Amniotic epithelial cell (primary cell): ENCODE measurements at regions not wholly inside any gene's neighbourhood (a gene's known extent, or its start where the extent isn't known, plus 50 kb on each side); places are given as distances from the start of the nearest gene placed in this dataset.

Source experiments
- DNase-seq: peaks from one replicate; pipeline ENCODE4 v3.0.0-alpha.2; 2010; ENCODE audit warnings: low read depth

DNA sequence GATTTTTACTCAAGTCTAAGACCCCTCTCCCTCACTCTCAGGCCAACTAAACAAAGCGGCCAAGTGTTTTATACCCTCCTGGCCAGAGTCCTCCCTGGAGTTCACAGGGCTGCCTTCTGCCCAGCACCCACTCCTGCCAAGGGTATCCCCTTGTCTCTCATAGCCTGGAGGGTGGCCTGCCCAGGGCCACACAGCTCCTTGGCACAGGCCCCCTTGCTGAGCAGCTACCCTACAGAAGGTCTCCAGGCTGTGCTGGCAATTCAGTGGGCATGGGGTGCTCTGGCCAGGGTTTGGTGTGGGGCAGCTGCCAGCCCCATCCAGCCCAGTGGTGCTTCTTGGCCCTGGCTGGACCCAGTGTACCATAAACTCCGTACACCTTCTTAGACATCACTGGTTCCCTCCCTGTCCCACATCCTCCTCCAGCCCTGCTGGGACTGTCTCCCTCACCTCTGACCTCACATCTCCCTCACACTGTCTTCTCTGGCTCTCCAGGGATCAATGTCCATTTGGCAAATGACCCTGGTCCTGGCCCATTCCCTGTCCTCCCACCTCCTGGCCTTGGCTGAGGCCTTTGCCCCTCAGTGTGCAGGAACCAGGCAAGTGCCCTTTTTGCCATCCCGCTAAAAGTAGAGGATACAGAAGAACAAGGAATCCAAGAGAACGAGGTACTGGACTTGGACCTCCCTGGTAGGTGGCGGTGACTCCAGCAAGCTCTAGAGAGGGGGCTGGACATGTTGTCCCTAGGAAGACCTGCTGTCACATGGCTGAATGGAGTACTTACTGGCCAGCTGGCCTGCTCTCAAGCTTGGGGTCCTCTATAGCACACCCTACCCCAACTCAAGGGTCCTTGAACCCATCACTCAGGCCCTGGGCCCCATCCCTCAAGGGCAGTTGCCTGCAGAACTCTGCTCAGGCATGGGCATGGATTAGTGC is 50.0 kb upstream of the TRPM1 start:
- no peak for DNase-seq

DNA sequence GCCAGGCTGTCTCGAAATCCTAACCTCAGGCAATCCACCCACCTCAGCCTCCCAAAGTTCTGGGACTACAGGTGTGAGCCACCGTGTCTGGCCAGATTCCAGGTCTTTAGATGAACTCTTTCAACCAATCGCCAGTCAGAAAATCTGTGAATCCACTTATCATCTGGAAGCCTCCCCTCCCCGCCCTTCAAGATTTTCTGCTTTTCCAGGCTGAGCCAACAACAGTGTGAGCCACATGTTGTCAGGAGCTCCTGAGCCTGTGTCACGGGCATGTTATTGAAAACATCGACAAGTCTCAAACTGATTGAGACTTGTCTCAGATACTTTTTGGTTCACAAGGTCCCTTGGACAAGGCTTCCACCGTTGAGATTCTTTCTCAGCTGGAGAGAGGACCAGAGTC is 52.0 kb upstream of the TRPM1 start:
- no peak for DNase-seq

- no peak for DNase-seq
These were observed 53.6 kb upstream of the TRPM1 start for GRCh38 chr15:31155151-31155550.

DNA sequence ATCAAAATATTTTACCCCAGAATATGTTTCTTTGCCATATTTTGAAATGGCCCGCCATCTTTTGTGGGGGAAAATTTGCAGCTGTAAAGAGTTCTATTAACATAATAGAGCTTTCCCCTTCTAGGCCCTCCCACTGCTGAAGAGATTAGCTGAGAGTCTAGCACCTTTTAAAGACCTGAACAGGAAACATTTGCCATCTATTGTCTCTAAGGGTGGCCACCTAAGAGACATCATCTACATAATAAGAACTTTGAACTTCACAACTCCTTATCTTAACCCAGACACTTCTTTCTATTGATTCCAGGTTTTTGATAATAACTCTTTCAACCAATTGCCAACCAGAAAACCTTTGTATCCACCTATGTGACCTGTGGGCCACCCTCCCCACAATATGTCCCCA is 54.7 kb upstream of the TRPM1 start:
- no peak for DNase-seq

DNA sequence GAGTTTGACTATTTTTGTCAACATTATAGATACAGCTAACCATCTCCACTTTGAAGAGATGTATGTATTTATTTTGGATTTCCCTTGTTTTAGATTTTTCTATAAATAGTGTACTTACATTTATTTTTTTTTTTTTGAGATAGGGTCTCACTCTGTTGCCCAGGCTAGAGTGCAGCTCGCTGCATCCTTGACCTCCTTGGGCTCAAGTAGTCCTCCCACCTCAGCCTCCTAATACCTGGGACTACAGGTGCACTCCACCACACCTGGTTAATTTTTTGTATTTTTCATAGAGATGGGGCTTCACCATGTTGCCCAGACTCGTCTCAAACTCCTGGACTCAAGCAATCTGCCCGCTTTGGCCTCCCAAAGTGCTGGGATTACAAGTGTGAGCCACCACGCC is 55.3 kb upstream of the TRPM1 start:
- no peak for DNase-seq

DNA sequence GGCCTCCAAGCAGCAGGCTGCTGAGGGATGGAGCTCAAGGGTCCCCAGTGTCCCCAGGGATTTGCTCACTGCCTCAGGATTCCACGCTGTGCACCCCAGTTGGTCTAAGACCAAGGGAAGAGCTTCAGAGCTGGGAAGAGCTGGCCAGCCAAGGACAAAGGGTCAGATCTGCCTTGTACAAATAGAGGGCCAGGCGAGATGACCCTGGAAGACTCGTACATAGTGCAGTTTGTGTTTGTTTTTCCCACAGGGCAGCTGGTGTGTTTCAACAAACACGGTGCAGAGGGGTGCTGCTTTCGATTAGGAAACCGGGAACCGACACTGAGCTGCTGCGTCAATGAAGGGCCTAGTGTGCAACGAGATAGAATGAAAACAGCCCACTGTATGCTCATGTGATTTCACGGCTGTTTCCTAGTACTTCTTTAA is 56.1 kb upstream of the TRPM1 start:
- DNase-seq: no peak

- DNase-seq: no peak
These were observed 57.5 kb upstream of the TRPM1 start for GRCh38 chr15:31158858-31159569.

DNA sequence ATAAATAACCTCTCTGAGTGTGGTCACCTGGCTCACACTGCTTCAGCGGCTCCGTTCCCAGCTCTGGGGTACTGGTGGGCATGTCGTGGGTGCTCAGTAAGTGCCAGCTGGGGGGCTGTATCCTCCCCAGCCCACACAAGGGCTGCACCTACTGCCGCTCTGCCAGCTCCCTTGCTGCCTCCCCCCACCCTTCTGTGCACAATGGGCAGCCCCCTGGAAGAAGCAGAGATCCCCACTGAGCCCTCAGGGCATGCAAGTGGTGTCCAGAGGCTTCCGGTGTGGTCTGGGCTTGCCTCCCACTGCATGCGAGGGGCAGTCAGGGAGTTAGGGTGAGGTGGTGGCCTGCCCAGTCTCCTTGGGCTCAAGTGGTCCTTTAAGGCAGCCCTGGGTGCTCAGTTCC is 58.3 kb upstream of the TRPM1 start:
- DNase-seq: no peak

DNA sequence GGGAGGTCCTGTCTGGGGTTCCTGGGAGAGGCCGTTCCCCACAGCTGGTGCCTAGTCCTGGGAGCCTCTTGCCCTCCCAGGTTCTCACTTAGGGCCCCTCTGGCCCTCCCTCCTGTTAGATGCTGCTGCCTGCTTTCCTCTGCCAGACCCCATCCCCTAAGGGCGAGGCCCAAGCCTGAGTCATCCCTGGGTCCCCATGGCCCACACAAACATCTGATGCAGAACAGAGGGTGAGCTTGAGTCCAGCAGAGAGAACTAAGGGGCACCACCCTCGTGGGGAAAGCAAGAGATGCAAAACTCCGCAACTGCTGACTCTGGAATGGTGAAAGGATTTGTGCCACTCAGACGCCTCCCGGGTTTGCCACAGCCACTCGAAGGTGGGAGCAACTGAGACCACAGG is 58.8 kb upstream of the TRPM1 start:
- no peak for DNase-seq

GRCh38 chr15:31160740-31161495 is 59.4 kb upstream of the TRPM1 start:
- no peak for DNase-seq

DNA sequence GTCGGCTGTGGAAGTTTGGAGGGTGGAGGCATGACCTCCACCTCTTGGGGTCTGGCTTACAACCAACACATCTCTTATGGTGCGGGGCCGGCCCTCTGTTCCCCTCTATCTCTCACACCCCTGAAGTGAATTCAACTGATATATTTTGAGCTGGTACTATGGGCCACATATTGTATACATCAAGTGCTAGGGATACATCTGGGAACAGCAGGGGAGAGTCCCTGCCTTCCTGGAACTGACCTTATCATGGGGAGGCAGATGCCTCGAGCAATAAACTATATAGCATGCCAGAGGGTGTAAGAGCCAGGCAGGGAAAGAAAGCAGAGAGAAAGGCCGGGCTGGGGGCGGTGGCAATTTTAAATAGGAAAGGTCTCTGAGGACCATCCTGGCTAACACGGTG is 60.4 kb upstream of the TRPM1 start:
- no peak for DNase-seq

DNA sequence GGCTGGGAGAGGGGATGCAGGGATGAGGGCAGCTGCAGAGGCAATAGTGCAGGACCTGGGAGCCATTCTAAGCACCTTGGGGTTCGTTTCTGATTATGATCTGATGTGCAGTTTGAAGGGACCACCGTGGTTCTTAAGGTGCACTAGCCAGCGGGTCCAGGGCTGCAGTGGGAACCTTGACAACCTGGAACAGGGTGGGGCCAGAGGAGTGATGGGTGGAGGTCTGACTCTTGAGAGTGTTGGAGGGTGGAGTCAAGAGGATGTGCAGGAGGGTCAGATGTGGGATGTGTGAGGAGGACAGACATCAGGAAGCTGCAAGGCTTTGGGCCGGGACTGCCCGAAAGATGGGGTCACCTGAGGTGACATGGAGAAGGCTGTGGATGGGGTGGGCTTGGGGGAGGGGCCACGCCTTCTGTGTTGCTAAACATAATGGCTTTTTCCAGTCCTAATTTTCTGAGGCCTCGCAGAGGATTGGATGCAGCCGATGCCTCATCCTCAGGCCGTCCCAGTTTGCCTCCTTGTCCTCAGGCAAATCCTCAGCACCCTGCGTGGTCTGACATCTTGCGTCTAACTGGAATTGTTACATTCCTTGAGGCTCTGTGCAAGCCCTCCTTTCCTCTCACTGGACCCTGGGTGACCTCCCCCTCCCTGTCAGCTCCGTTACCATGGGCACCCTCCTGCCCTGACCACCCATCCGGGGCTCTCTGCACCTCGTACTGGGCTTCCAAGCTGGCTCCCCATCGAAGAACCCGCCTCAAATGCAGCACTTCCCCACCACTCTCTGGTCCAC is 61.4 kb upstream of the TRPM1 start:
- no peak for DNase-seq

DNA sequence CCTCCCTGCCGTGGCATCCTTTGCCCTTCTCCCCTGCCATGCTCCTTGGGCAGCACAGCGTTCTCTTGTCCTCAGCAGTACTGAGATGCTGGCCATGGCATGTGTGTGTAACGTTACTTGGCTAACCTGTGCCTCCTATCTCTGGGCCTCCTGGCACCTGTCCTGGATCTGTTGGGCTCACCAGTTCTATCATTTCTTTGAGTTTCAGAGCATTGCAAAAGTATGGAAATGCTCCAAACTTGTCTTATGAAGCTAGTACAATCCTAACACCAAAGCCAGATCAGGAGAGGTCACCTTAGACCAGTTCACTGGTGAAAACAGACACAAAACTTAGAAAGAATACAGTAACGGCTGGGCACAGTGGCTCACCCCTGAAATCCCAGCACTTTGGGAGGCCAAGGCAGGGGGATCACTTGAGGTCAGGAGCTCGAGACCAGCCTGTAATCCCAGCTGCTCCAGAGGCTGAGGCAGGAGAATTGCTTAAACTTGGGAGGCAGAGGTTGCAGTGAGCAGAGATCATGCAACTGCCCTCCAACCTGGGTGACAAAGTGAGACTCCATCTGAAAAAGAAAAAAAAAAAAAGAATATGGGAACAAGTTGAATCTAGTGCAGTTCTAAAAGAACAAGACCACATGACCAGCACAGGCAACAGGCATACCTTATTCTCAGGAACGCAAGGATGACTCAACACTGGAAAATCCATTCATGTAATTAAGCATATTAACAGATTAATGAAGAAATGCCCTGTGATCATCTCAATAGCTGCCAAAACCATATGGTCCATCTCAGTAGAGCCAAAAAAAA is 62.4 kb upstream of the TRPM1 start:
- DNase-seq: peak; percentile 43

GRCh38 chr15:31164573-31164912 is 63.0 kb upstream of the TRPM1 start:
- DNase-seq: no peak

GRCh38 chr15:31169558-31169957 is 68.0 kb upstream of the TRPM1 start:
- no peak for DNase-seq

- DNase-seq: no peak
These were observed 70.2 kb upstream of the TRPM1 start for GRCh38 chr15:31171731-31172130.

DNA sequence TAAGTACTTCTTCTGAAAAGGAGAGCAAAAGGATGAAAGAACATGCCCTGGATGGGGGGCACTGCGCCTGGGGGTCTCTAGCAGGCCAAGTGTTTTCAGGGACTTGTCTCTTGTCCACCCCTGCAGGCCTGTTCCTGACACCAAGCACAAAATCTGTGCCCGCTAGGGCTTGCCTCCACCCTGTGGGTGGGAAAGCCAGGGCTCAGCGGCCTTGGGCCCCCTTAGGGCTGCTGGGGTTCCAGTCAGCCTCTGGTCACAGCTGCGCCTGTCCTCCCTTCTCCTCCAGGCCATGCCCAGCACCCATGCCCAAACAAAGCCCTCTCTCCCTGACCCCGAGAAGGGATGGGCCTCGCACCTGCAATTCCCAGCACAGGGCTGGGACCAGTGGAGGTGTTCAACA is 71.1 kb upstream of the TRPM1 start:
- no peak for DNase-seq

- DNase-seq: no peak
These were observed 72.4 kb upstream of the TRPM1 start for GRCh38 chr15:31173790-31174450.

DNA sequence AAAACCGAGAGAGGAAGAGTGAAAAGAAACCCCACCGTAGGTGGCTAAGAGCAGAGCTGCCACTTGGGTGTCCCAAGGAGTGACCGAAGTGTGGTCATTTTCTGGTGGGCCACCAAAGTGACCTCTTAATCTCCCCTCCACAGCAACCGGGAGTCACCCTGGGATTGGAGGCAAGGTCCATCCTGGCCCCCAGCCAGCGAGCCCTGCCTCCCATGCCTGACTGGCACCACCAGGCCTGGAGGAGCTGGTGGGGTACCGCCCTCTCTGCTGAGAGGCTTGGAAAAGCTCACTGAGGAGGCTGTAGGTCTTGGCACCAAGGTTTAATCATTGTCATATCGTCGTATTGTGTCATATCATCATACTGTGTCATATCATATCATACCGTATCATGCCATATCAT is 74.0 kb upstream of the TRPM1 start:
- DNase-seq: no peak

- no peak for DNase-seq
These were observed 76.4 kb upstream of the TRPM1 start for GRCh38 chr15:31177951-31178350.

DNA sequence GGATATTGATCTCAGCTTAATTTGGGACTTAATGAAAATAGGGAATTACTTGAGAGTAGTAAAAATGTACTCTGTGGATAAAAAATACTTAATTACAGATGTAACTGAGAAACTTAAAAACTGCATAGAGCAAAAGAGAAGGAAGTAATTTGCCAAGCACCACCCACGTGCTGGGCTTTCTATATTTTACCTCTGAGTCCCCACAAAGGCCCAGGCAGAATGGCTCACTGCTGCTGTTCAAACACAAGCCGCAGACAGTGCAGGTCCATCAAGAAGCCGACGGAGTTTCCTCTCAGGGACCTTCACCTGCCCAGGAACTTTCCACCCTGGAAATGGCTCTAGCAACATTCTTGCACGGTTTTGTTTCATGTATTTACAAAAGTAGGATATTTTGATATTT is 77.2 kb upstream of the TRPM1 start:
- no peak for DNase-seq
